ENCODE measurements at regions not wholly inside any gene's neighbourhood (a gene's known extent, or its start where the extent isn't known, plus 50 kb on each side); places are given as distances from the start of the nearest gene placed in this dataset.
A peak's percentile ranks its signal among the peaks of the same experiment; 100 is the strongest.

DNA sequence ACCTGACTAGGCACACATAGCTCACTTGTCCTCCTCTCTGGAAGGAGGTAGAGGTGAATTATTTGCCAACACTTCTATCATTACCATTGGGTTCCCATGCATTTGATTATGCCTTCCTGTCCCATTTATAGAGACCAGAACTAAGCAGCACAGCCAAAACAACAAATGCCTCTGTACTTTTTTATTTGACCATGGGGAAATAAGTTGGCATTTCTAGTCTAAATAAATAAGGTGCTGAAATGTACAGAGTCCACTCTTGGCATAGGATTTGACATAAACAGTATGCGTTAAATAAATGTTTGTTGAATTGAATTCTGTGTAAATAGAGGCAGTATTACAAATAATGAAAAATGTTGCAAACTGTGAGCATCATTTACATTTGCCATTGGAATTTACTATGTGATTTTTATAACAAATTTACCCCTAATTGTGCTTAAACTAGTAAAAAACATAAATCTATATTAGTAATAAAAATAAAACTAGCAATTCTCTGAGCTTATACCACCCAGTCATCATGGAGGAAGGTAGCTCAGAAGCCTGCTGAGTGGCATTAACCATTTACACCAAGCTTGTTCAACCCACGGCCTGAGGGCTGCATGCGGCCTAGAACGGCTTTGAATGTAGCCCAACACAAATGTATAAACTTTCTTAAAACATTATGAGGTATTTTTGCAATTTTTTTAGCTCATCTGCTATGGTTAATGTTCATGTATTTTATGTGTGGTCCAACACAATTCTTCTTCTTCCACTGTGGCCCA is 367.8 kb downstream of the FIGN start:
- no peak for DNase-seq

DNA sequence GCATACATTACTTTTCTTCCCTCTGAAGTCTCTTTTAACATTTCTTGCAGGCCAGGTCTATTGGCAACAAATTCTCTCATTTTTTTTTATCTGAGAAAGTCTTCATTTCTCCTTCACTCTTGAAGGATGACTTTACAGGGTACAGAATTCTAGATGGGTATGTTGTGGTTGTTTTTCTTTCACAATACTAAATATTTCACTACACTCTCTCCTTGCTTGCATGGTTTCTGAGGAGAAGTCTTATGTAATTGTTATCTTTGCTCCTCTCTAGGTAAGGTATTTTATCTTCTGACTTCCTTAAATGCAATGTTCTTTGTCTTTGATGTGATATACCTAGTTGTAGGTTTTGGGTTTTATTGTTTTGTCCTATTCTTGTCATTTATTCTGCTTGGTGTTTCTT is 371.1 kb downstream of the FIGN start:
- no peak for DNase-seq

DNA sequence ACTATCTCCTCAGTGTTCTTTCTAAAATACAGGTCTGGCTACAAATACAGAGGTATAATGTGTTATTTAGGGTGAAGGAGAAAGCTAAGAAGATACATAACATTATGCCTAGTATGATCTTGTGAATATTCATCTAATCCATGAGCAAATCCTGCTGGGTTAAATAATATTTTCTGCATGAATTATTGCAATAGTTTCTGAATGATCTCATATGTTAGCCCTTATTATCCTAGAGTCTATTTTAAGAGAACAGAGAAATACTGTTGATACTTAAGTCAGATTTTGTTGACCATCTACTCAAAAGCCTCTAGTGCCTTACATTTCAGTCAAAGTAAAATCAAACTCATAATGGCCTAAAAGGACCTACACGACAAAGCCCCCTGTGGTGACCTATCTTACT is 382.3 kb downstream of the FIGN start:
- no peak for DNase-seq

DNA sequence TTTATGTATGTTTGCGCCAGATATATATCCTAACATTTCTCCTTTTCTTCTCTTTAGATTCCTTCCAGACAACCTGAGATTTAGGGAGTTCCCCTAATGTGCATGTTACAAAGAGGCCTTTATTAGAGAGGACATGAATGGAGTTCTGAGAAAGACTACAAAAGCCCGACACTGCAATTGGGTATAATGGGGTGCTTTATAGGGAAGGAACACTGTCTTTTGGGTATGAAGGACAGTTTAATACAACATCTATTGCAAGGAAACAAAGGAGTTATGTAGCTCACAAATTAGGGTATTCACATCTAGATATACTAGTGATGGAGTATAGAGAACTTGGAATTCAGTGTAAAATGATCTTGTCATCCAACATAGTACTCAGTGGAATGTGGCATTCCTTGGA is 383.8 kb downstream of the FIGN start:
- no peak for DNase-seq

DNA sequence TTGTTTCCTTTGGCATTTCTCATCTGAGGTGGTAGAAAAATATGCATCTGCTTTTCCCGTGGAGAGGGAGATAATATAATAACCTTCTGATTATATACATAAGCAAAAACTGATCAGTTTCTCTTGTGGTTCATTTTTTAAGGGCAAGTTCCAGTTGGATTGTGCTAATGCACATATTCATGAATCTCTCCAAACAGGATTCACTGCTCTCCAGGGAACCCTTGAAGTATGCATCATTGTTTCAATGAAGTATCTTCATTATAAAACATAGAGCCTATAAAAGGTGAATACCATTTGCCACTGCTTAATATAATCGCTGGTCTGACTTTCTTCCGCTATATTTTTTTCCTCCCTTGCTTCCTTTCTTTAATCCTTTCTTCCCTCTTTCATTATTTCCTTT is 384.7 kb downstream of the FIGN start:
- DNase-seq = no peak

DNA sequence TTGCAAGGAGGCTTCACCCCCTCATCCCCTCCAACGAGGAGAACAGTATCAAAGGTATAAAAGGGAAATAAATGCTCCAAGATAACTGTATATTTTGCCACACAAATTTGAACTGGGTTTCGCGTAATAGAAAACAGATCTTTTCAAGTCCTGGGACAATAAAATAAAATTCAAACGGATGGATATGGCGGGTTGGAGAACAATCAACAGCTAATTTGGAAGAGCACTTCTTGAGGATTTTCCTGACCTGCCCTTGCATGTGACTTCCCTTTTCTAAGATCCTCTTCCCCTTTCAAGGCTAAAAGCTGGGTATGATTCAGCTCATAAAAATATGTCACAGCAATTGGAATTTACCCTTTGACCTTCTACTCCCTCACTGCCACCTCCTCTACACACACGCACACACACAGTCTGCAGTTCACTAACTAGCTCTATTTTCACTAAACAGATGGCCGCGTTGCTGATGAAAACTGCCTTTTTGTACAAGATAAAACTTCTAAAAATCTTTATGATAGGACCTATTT is 386.9 kb downstream of the FIGN start:
- DNase-seq = no peak

DNA sequence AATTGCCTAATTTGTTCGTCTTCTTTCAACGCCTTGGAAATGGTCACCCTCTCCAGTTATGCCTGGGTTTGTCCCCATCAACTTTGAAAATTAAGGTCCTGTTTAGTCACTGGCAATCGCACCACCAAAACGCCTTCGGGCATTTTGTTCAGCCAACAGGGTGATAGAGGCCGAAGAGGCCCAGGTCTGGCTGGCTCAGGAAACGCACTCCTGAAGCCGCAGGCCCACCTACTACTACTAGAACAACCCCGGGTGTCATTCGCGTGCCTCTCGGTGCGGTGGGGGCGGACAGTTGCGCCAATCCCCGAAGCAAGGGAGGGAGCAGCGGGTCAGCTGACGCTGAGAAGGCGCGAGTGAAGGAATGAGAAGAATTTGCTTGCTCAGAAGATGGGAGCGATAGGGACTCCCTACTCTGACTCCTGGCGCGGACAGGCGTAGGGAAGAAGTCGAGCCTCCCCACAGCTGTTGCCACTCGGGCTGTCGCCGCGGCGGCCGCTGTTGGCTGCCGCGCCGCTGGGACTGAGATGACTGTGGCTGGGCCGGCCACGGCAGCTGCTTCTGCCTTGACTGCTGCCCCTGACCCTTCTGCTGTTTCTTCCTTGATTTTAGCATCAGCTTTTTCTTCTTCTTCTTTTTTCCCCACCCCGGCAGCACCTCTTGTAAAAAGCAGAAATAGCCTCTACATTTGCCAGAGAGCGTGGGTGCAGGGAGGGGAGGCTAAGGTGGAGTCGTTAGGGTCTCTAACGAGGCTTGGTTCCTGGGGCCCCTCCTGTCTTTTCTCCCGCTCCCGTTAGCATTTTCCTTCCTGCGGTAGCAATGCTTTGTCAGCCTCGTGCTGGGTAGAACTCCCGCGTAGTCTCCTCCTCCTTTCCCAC is 387.6 kb downstream of the FIGN start:
- DNase-seq = peak; percentile 1

DNA sequence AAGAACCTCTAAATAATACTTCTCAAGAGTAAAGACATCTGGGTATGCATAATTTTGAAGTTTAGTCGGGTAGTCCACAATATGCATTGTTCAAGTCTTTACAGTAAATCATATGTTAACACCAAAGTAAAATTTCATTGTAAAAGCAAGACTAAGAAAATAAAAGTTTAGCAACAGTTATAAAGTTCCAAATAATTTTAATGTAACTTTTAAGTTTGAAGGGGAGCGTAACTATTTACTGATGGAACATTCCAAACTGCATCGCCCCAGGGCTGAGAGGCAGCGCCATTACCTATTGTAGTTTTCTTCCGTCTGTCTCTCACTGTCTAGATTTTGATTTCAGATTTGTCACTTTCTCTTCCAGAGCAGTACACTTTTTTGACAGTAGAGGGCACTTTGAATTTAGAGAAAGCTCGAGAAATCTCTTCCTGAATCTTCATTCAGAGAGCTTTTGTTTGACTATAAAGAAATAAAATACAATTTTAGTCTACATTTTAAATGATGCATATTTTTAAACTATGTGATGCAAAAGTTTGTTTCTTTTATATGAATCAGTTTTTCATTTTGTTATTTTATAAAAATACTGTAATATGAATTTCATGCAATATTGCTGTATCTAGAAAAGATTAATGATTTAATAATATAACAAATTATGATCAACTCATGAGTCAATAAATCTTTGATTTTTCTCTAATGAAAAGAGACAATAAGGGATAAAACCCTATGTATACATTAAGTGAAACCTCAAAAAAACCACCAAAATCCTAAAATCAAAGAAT is 389.8 kb downstream of the FIGN start:
- peak; percentile 3 for DNase-seq

DNA sequence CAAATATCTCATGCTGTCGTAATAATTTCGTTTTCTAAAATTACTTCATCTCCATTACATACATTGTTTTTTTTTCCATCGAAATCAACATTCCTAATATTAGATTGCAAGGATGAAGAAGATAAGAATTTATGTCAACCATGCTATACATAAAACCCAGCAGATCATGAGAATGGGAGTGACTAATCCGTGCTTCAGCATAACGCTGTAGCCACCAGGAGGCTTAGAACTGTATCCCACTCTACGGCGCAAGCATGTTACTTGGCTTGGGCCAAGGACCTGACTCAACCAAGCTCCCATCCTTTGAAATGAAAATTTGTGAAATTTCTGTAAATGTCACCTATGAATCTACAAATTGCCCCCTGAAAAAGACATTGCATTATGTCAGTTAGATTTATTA is 392.5 kb downstream of the FIGN start:
- no peak for DNase-seq

DNA sequence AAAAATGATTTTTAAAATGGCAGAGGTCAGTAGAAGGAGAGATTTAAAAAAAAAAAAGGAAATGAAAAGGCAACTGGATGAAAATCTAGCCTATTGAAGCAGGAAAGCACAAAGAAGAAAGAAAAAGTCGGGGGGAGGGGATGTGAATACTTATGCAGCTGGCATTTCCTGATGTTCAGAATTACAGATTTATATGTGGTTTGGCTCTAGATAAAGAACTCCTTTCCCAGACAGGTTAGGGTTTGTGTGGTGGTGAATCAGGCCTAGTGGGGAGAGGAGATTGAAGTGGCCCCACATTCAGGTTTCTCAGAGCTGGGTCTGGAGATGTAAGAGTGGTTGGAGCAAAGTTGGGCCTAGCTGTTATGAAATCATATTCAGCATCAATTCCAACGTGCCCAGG is 394.4 kb downstream of the FIGN start:
- no peak for DNase-seq

DNA sequence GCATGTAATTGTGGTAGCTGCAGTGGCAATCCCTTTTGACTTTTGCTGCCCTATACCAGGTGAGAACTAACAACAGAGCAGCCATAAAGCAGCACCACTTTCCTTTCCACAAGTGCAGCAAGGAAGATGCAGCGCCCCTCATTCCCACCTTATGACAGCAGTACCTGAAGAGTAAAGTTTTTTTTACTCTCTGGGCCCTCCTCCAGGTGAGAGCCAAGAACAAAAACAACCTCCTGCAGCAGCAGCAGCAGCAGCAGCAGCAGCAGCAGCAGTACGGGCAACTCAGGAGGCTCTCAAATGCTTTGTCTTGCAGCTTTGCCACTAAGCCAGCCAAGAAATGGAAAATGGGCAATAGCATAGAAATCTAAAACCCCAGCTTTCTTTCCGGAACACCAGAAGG is 397.5 kb downstream of the FIGN start:
- no peak for DNase-seq

DNA sequence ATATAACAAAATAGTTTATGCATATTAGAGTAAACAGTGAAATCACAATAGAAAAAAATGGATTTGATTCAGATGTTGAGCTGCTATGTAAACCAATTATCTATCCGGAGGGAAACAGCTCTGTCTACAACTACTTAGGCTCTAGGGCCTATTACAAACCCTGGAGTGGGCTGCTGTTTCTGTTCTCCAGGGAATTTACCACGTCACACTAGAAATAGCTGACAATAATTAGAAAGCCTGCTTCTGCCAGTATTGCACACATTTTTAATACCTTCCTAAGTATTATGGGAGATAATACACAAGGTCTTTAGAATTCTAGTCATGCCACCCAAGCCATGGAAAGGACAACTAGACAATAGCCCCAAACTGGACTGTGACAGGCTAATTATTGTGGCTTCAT is 411.1 kb downstream of the FIGN start:
- no peak for DNase-seq

DNA sequence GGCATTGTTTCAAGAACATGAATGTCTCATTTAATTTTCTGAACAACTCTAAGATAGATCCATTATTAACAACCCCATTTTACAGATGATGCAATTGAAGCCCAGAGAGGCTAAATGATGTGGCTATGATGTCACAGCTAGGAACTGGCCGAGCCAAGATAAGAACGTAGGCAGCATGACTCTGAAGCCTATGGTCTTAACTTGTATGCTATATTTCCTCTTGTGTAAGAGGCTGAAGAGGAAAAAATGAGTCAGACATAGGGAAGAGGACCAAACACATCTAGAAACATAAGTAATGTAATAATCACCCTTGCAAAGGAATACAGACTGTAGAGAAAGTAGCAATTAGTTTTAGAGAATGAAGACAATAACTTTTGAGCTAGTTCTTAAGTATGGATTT is 416.8 kb downstream of the FIGN start:
- no peak for DNase-seq

DNA sequence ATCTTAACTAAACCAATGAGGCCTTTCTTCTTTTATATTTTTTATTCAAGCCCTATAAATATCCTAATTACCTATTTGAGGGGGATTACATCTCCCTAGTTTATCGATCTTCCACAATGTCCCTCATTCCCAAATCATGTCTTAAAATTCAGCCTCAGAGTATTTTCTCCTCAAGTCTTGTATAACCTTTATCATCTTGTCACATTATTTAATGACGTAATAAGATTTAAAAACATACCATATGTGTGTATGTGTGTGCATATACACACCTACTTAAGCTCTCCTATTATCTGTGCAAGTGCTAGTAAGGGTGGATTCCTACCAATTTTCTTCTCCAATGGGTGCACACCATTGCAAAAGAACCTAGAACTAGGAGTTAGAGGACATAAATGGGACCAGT is 421.1 kb downstream of the FIGN start:
- no peak for DNase-seq

DNA sequence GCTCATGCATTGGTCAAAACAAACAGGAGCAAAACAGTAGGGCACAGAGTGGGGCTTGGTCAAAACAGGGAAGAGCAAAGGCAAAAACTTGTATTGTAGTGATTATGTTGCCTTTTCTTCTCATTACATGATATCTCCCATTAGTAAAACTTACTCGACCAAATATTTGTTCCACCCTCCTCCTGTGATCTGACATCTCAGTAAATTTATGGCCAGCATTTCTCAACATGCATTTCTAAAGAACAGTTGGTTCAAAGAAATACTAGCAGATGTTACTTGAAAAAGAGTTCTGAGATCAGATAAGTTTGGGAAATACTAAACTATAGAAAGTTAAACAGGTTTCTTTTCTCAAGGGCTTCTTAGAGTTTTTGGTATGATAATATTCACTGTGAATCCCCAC is 423.1 kb downstream of the FIGN start:
- no peak for DNase-seq

DNA sequence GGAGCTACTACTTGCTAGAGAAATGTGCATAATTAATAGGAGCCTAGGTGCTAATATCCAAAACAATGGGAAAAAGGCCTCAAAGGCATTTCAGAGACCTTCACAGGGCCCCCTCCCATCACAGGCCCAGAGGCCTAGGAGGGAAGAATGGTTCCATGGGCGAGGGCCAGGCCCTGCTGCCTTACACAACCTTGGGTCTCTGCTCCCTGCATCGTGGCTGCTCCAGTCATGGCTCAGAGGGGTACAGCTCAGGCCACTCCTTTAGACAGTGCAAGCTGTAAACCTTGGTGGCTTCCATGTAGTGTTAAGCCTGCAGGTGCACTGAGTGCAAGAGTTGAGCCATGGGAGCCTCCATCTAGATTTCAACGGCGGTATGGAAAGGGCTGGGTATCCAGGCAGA is 429.2 kb downstream of the FIGN start:
- DNase-seq = no peak

DNA sequence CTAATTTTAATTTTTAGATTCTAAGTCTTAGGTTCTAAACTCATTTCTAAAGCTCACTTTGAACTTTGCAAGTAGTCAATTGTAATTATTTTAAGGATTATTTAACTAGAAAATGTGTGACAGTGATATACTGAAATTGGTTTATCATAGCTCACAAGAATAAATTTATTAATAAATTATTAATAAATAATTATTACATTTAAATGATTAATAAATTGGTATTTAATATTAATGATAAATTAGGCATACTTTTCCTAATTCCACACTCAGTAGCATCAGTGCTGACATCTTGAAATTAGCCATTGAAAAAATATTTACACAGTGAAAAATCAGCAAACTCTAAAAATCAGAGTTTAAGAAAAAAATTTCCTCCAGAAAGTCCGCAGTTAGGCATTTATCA is 433.7 kb downstream of the FIGN start:
- DNase-seq = no peak

DNA sequence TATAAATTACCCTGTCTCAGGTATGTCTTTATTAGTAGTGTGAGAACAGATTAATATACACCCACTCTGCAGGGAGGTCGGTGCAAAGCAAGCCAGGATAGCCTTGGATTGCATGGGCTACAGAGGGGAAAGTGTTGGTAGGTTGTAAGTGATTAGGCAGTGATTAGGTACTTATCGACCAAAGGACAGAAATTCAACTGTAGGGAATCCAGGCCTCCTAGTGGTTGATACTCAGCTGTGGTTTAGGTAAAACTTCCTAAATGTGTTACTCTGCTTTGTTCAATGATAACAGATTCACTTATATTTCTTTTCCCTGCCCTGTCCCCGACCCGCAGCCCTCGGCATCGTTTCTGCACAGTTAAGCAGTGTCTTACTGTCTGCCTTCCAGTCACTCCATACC is 444.0 kb downstream of the FIGN start:
- no peak for DNase-seq

DNA sequence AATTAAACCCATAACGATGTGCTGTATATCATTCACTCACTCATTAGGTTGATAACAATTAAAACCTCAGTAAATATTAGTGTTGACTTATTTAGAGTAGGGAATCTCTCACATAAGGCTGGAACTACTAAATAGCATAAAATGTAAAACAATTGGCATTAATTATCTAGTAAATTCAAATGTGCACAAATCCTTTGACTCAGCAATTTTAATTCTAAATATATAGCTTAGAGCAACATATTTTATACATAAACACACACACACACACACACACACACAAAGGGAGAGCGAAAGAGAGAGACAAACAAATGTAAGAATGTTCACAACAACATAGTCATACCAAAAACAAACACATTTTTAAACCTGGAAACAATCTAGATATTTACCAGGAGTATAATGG is 443.1 kb upstream of the KCNH7 start:
- no peak for DNase-seq

DNA sequence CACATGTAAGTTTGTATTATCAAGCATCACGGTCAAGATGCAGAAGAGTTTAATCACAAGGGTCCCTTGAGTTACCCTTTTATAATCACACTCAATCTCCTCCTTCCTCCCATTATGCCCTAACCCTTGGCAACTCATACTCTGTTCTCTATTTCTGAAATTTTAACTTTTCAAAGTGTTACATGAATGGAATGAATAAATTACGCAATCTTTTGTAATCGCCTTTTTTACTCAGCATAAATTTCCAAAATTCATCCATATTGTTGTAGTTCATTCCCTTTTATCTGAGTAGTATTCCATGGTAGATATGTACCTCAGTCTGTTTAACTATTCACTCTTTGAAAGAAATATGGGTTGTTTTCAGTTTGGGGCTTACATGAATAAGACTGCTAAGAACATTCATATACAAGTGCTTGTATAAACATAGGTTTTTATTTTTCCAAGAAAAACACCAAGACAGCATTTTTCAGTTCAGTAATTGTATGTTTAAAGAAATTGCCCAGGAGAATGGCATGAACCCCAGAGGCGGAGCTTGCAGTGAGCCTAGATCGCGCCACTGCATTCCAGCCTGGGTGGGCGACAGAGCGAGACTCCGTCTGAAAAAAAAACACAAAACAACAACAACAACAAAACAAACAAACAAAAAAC is 430.9 kb upstream of the KCNH7 start:
- DNase-seq = no peak

DNA sequence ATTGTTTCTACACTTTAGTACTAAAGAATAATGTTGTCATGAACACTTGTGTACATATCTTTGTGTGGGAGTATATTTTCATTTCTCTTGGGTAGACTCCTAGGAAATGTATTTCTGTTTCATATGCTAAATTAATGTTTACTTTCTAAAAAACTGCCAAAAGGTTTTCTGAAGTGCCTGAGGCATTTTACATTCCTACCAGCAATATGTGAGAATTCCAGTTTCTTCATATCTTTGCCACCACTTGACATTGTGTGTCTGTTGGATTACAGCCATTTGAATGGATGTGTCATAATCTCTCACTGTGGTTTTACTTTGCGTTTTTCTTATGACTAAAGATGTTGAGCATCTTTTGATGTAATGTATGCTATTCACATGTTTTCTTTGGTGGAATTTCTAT is 428.2 kb upstream of the KCNH7 start:
- DNase-seq = no peak

DNA sequence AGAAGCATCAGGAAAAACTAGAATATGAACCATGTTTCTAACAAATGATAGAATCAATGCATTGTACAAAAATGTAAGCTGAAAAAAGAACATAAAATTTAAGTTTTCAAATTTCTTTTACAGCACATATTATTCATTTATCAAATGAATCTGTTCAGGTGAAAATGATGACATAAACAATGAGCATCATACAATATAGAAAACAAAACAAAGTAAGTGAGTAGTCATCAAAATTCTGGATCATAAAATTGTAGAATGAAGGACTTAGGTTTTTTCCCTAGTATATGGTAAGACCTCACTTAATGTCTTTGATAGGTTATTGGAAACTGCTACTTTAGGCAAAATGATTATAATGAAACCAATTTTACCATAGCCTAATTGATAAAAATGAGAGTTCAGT is 427.0 kb upstream of the KCNH7 start:
- DNase-seq = no peak

DNA sequence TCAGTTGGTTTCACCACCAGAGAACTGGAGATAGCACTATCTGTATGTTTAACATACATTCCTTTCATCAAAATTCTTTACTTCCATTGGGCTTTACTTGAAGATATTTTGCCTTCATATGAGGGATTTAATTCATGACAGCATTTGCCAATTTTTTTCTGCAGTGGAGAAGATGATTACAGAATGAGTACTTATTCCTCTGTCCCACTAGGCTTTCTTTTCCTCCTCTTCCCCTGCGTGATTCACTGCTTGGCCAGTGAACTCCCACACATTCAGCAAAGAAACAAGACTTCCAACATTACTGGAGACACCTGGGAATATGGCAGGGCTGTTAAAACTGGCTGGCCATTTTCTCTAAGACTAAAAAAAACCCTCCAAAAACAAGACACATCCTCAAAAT is 425.8 kb upstream of the KCNH7 start:
- no peak for DNase-seq
